WTC11 (cell line): ENCODE measurements at regions not wholly inside any gene's neighbourhood (a gene's known extent, or its start where the extent isn't known, plus 50 kb on each side); places are given as distances from the start of the nearest gene placed in this dataset.

Source experiments
- CTCF ChIP-seq: fragments of 200-600 bp; IDR thresholded peaks from 2 replicates; pipeline ENCODE4 v1.8.0; 2022; ENCODE audit warnings: antibody characterized with exemption
- JUN ChIP-seq: sonication (generic); formaldehyde crosslinking; IDR thresholded peaks from 2 replicates; pipeline ENCODE4 v1.8.0; 2023; ENCODE audit warnings: mild to moderate bottlenecking, missing genetic modification reagents
- ZNF121 ChIP-seq: sonication (generic); formaldehyde crosslinking; IDR thresholded peaks from 2 replicates; pipeline ENCODE4 v1.8.0; 2023; ENCODE audit warnings: missing genetic modification reagents
- TF ChIP-seq, protein P1 (sequence below): sonication (generic); formaldehyde crosslinking; IDR thresholded peaks from 2 replicates; pipeline ENCODE4 v1.8.1; 2023; ENCODE audit warnings: mild to moderate bottlenecking, missing genetic modification reagents
- TF ChIP-seq, protein P2 (sequence below): sonication (generic); formaldehyde crosslinking; IDR thresholded peaks from 2 replicates; pipeline ENCODE4 v1.8.0; 2022; ENCODE audit warnings: mild to moderate bottlenecking, missing genetic modification reagents
- TF ChIP-seq, protein P3 (sequence below): sonication (generic); formaldehyde crosslinking; IDR thresholded peaks from 2 replicates; pipeline ENCODE4 v1.8.1; 2023; ENCODE audit warnings: mild to moderate bottlenecking, moderate library complexity, missing genetic modification reagents

DNA sequence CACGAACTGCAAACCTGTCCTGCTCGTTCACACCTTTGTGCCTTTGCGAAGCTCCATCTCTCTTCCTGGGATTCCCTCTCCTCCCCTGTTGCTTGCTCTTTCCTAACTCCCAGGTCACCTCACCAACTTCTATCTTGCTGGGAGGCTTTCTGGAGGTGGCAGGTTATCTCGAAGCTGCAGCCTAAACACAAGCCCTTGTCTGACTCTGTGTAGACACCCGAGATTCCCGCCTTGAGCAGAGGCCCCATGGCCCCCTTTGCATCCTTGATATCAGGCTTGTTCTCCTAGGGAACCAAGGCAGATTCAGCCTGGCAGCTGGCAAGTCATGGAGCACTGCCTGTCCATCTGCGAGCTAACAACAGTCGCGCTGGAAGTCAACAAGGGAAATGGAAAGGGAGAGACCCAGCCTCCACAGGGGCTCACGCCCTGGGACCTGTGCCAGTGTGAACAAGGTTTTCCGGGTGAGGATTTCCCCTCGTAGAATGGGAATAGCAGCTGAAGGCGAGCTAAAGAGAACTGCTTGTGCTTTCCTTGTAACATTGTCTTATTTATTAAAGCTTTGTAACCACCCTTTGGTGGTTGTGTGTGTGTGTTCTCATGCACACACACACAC lies 109.5 kb upstream of the JUN start:
- TF ChIP-seq CTCF (no peak), JUN (CRISPR knock-in tag) (no peak), ZNF121 (no peak)
- TF ChIP-seq, protein P1, sequence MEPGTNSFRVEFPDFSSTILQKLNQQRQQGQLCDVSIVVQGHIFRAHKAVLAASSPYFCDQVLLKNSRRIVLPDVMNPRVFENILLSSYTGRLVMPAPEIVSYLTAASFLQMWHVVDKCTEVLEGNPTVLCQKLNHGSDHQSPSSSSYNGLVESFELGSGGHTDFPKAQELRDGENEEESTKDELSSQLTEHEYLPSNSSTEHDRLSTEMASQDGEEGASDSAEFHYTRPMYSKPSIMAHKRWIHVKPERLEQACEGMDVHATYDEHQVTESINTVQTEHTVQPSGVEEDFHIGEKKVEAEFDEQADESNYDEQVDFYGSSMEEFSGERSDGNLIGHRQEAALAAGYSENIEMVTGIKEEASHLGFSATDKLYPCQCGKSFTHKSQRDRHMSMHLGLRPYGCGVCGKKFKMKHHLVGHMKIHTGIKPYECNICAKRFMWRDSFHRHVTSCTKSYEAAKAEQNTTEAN (CRISPR knock-in tag): no peak
- TF ChIP-seq, protein P2, sequence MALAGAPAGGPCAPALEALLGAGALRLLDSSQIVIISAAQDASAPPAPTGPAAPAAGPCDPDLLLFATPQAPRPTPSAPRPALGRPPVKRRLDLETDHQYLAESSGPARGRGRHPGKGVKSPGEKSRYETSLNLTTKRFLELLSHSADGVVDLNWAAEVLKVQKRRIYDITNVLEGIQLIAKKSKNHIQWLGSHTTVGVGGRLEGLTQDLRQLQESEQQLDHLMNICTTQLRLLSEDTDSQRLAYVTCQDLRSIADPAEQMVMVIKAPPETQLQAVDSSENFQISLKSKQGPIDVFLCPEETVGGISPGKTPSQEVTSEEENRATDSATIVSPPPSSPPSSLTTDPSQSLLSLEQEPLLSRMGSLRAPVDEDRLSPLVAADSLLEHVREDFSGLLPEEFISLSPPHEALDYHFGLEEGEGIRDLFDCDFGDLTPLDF (CRISPR knock-in tag): no peak
- TF ChIP-seq, protein P3, sequence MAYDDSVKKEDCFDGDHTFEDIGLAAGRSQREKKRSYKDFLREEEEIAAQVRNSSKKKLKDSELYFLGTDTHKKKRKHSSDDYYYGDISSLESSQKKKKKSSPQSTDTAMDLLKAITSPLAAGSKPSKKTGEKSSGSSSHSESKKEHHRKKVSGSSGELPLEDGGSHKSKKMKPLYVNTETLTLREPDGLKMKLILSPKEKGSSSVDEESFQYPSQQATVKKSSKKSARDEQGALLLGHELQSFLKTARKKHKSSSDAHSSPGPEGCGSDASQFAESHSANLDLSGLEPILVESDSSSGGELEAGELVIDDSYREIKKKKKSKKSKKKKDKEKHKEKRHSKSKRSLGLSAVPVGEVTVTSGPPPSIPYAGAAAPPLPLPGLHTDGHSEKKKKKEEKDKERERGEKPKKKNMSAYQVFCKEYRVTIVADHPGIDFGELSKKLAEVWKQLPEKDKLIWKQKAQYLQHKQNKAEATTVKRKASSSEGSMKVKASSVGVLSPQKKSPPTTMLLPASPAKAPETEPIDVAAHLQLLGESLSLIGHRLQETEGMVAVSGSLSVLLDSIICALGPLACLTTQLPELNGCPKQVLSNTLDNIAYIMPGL (CRISPR knock-in tag): no peak
